Fibroblast of villous mesenchyme (primary cell): ENCODE measurements at regions not wholly inside any gene's neighbourhood (a gene's known extent, or its start where the extent isn't known, plus 50 kb on each side); places are given as distances from the start of the nearest gene placed in this dataset.

ENCODE experiments used
- DNase-seq: peaks from one replicate; pipeline ENCODE4 v3.0.0-alpha.2; 2010; ENCODE audit warnings: low read depth
- H3K4me3 ChIP-seq: 2 replicates; pipeline ENCODE4 v1.5.1; 2011; ENCODE audit warnings: low read depth, mild to moderate bottlenecking, low read length
- CTCF ChIP-seq: IDR thresholded peaks from 2 replicates; pipeline ENCODE4 v1.5.1; 2012; ENCODE audit warnings: low read depth, mild to moderate bottlenecking, low read length; ENCODE audit not compliant: insufficient read depth

GRCh38 chr7:25454020-25454419 is 225.7 kb upstream of the NPVF start:
- DNase-seq: no peak
- no peak overlapping the region for H3K4me3 ChIP-seq
- no peak for TF ChIP-seq CTCF

- no peak for TF ChIP-seq CTCF
- peak; percentile 35 for DNase-seq
- no peak overlapping the region for H3K4me3 ChIP-seq
Measured at GRCh38 chr7:25454562-25455041, 226.3 kb upstream of the NPVF start.

- H3K4me3 ChIP-seq: no peak overlapping the region
- DNase-seq: no peak
- no peak for TF ChIP-seq CTCF
Measured at GRCh38 chr7:25455683-25456251, 227.5 kb upstream of the NPVF start.

- no peak for TF ChIP-seq CTCF
- DNase-seq: peak; percentile 3
Measured at GRCh38 chr7:25456467-25457171, 228.3 kb upstream of the NPVF start.

GRCh38 chr7:25459057-25459456 is 230.8 kb upstream of the NPVF start:
- no peak for DNase-seq
- no peak for TF ChIP-seq CTCF
- H3K4me3 ChIP-seq: no peak overlapping the region

More at GRCh38 chr7:25456467-25457171, 228.3 kb upstream of the NPVF start:
- no peak overlapping the region for H3K4me3 ChIP-seq

- no peak for DNase-seq
- H3K4me3 ChIP-seq: no peak overlapping the region
- TF ChIP-seq CTCF: no peak
Measured at GRCh38 chr7:25460433-25460832, 232.1 kb upstream of the NPVF start.
